UCSD-AML1 (cell line): ENCODE measurements at regions not wholly inside any gene's neighbourhood (a gene's known extent, or its start where the extent isn't known, plus 50 kb on each side); places are given as distances from the start of the nearest gene placed in this dataset.

Experiments used
- DNase-seq: peaks from one replicate; lab custom pipeline; 2025; ENCODE audit not compliant: unreplicated experiment; lab: John Stamatoyannopoulos, UW

GRCh38 chr2:145366341-145366740 lies 846.4 kb upstream of the ZEB2 start:
- no peak for DNase-seq

DNA sequence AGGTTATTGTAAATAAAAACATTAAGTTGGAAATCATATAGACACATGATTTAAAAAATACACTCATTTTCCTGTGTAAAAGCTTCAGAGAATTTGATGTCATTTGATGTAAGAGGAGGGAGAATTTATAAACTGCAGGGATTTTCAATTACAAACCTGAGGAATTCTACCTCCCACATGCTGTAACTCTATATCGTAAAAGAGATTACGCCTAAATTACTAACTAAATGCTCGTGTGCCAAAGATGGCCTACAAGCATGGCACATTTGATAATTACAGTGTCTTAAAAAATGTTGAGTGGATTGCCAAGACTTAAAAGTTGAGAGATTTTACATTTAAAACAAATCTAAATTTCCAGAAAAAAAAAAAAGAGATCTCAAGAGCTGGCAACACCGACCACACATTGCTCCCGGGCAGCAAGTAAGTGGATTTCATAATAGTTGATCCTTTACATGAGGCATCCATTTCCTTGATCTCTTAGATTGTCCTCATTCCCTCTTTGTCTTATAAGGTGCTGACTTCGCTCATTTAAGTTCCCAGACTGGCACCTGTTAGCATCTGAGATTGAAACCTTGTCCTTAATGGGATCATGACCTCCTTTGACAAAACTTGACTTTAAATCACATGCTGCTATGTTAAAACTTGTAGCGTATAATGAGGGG lies 840.3 kb upstream of the ZEB2 start:
- DNase-seq: no peak

GRCh38 chr2:145359561-145359960 lies 839.6 kb upstream of the ZEB2 start:
- DNase-seq: no peak

DNA sequence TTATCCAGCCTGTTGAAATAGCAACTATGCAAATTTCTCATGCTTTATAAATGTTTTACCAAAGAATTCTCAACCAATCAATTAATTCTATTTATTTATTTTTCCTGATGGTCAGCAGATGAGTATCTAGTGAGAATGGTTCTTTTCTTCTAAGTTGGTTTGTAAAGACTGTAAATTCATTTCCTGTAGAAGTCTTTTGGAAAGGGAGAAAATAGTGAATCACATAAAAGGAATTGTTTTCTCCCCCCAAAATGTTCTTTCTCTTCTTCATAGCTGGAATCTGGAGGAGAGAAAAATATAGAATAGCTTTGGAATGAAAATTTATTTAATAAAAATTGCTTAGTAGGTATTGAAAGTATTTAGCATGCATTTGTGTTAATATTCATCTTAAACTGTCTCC lies 836.1 kb upstream of the ZEB2 start:
- no peak for DNase-seq

- DNase-seq: no peak
Observed at GRCh38 chr2:145352484-145352883, 832.6 kb upstream of the ZEB2 start.

GRCh38 chr2:145351864-145352425 lies 832.0 kb upstream of the ZEB2 start:
- no peak for DNase-seq

DNA sequence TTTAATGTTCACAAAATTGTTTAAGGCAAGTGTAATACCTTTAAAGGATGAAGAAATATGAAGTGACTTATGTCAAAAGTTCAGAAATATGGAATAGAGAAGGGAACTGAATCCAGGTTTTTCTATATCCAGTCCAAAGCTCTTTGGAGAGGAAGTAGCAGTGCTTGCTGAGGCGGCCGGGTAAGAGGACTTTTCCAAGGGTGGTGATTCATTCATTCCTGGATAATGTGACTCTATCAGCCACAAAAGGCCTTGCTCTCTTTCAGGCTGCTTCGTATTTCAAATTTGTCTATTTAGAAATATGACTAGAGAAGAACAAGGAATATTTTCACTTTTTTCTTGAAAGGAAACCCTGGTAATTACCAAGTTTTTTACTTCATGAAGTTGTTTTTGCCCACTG lies 830.1 kb upstream of the ZEB2 start:
- no peak for DNase-seq

DNA sequence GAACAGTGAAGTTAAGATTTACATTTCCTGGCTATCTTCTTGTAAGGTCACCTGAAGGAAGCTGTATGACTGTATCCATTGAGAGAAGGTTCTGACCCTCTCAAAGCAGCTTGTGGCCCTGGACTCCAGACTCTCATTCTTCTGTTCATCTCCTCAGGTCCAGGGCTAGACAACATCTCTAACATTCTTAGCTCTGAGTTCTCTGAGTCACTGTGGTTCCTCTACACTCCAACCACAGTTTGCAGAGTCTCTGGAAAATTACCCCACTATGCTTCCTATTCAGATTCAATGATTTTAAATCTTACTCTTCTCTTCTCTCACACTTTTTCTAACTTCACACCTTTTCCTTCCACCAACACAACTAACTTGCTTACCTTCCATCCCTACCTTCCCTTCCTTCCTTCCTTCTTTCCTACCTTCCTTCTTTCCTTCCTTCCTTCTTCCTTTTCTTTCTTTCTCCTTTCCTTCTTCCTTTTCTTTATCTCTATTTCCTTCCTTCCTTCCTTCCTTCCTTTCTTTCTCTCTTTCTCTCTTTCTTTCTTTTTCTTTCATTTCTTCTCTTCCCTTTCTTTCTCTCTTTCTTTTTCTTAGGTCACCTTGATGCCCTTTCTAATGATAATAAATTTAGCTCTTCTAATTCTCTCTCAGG lies 824.3 kb upstream of the ZEB2 start:
- no peak for DNase-seq

DNA sequence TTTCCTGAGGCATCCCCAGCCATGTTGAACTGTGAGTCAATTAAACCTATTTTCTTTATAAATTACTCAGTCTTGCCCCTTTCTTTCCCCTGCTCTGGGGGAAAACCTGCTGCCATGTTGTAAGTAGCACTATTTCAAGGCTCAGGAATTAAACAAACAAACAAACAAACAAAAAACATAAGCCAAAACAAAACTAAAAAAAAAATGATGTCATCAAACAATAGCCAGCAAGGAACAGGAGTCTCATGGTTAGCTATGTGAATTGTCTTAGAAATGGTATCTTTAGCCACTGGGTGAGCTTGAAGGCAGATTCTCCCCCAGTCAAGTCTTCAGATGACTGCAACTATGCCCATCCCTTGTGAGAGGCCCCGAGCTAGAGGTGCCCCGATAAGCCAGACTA lies 823.4 kb upstream of the ZEB2 start:
- DNase-seq: no peak

DNA sequence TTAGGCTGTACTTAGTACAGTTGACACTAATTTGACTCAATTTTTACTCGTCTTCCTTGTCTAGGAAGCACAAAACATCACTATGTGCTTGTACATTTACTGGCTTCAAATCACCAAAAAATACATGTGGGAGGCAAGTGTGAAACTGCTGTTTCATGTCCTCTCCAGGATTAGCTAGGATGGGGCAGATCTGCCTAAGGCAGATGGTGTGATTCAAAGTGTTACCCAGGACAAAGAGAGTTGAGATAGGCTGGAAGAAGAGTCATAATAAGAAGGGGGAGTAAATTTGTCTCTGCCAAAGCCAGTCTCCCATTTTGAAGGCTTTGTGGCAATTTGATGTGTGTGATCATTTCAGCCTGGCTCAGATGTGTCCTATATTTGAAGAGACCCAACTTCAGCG lies 821.6 kb upstream of the ZEB2 start:
- no peak for DNase-seq

DNA sequence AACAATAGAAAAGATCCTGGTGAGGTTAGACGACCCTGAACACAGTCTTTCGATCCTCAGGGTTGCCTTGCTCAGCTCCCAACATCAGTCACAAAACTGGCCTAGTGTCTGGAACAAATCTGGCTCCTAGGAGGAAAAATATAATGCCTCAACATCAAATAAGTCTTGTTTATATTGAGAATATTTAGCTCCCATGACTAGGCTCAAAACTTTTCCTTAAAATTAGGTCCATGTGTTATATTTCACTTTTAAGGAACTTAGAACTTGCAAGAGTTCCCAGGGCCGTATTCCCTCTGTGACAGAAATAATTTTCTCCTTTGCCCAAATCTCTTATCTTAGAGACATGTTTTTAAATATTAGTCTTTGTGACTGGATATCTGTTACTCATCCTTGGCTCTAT lies 819.7 kb upstream of the ZEB2 start:
- DNase-seq: no peak

- no peak for DNase-seq
Observed at GRCh38 chr2:145332210-145332898, 812.4 kb upstream of the ZEB2 start.

DNA sequence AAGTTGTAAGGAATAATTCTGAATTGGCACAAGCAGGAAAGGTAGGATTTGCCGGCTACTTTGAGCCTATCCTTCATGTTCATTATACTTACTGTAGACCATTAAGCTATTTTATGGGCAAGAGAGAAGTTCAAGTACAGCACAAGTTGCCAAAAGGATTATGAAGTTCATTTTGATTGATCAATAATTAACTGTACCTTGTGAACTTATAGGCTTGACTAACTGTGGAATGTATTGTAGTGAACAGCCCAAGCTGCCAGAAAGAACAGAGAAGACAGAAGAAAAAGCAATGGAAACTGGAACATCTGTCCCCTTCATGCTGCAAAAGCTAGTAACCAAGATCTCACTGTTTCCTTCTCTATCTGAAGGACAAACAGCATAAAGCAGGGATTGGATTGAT lies 810.1 kb upstream of the ZEB2 start:
- no peak for DNase-seq

GRCh38 chr2:145325485-145325884 lies 805.6 kb upstream of the ZEB2 start:
- DNase-seq: no peak

- no peak for DNase-seq
Observed at GRCh38 chr2:145324748-145325147, 804.8 kb upstream of the ZEB2 start.

DNA sequence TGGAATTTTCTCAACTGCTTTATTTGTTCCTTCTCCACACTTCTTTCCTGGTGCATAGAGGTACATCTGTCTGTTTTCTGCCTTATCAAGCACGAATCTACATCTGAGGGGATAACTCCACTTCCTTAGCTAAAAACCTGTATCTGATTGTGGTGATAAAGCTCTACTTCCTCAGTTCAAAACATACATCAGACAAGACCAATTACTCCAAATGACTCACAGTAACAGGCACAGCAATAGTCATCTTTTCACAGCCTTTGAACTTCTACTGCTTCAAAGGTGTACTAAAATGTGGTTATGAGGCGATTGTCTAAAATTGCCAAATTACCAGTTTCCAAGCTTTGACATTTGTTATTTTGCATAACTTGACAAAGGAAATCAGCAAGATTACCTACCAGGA lies 803.6 kb upstream of the ZEB2 start:
- no peak for DNase-seq

- no peak for DNase-seq
Observed at GRCh38 chr2:145321344-145321743, 801.4 kb upstream of the ZEB2 start.

DNA sequence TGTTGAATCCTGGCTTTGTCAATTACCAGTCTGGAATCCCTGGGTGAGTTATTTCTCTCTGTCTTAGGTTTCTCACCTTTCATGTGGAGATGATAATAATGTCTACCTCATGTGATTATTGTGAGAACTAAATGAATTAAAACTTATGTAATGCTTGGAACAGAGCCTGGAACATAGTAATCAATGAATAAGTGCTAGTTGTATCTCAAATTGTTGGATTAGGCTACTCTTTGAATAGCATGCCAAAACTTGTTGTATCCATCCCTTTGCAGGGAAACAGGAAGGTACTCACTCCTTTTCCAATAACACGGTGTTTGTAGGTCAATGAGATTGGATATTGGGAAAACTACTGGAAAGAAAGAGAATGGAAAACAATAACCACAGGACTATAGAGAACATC lies 796.6 kb upstream of the ZEB2 start:
- no peak for DNase-seq

DNA sequence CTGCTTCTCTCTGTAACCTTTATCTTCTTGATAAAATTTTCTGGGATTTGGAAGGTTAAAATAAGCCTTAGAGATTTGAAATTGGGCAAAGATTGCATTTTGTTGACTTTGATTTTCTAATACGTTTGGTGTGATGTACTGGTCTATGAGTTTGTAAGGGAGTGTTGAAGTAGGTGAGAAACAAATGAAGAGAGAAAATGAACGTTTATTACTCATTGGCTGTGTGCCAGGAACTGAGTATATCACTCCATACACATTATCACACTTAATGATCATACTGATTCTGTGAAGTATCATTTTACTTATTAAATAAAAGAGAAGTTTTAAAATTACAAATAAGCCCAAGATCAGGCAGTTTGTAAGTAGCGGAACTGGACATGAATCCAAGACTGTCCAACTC lies 795.1 kb upstream of the ZEB2 start:
- DNase-seq: no peak

DNA sequence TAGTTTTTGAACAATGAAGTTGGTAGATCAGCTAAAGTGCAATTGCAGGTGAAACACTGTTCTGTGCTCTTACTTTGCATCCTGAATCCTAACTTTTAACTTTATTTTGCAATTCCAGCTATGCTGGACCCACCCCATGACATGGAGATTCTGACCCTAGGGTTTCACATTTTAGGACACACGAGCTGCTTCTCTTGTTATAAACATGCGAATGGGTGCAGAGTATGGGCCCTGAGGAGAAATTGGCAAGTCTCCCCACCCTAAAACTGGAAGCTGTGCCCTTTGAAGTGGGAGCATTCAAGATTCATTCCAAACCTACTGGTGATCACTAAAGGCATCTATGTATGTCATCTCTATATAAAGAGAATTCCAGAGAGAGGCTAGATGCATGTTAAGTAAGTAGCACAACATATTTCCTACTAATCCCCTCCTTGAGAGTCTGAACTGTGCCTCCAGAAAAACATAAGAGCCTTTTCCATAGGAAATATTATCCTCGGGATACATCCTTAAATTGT lies 794.3 kb upstream of the ZEB2 start:
- no peak for DNase-seq

DNA sequence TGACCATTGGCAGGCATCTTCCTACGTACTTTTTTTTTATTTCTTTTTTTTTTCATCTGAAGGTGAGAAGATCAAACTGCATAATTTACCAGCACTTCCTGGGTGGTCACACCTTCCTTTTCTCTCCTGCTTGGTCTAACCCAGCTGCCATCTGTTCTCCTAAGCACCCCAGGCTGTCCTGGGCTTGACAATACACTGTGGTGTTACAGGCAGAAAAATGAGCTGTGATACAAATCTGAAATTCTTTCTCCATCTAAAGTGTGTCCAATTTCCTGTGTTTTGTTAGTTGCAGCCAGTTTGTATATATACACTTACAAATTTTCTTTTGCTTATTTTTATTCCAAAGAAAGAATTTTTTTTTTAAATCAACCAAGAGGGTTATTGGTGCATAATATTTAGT lies 786.0 kb upstream of the ZEB2 start:
- DNase-seq: no peak

GRCh38 chr2:145304501-145304900 lies 784.6 kb upstream of the ZEB2 start:
- DNase-seq: no peak
